Gastroesophageal sphincter (tissue), 4 donors: ENCODE measurements at regions not wholly inside any gene's neighbourhood (a gene's known extent, or its start where the extent isn't known, plus 50 kb on each side); places are given as distances from the start of the nearest gene placed in this dataset.

Experiments used
- ATAC-seq: fragments of 150-250 bp; one replicate; pipeline ENCODE4 v1.9.1; 2016; ENCODE audit warnings: mild to moderate bottlenecking, moderate library complexity
- H3K27ac ChIP-seq, 4 donors: fragments of 200-600 bp; sonication (generic) in 3 of 4; 1 replicate in 3 of 4; 2 replicates in 1 of 4; pipeline ENCODE4 v1.5.1; 2016 to 2019
- H3K27me3 ChIP-seq: fragments of 200-600 bp; sonication (generic); one replicate; pipeline ENCODE4 v1.5.1; 2019
- H3K36me3 ChIP-seq, 2 donors: fragments of 200-600 bp; sonication (generic); one replicate each; pipeline ENCODE4 v1.5.1; 2019; ENCODE audit warnings: control low read depth in 1 of 2
- H3K4me1 ChIP-seq, 3 donors: fragments of 200-600 bp; sonication (generic); 1 replicate in 2 of 3; 2 replicates in 1 of 3; pipeline ENCODE4 v1.5.1; 2016 to 2019; ENCODE audit warnings: control low read depth in 2 of 3
- H3K4me3 ChIP-seq, 2 donors: fragments of 200-600 bp; sonication (generic); one replicate each; pipeline ENCODE4 v1.5.1; 2019; ENCODE audit warnings: mild to moderate bottlenecking in 1 of 2, moderate library complexity in 1 of 2
- H3K9me3 ChIP-seq, 3 donors: fragments of 200-600 bp; sonication (generic); one replicate each; pipeline ENCODE4 v1.5.1; 2017 to 2019; ENCODE audit warnings: control low read depth in 2 of 3
- EP300 ChIP-seq: sonication (generic); formaldehyde crosslinking; IDR thresholded peaks from one replicate; pipeline ENCODE4 v1.6.1; 2017; ENCODE audit warnings: antibody characterized with exemption, mild to moderate bottlenecking
- POLR2A ChIP-seq, 2 donors: fragments of 450-650 bp; IDR thresholded peaks; one replicate each; pipeline ENCODE4 v1.6.1; 2017; ENCODE audit warnings: antibody characterized with exemption in 2 of 2, mild to moderate bottlenecking in 2 of 2, moderate library complexity in 1 of 2
- POLR2AphosphoS5 ChIP-seq: sonication (generic); formaldehyde crosslinking; IDR thresholded peaks from one replicate; pipeline ENCODE4 v1.6.1; 2017; ENCODE audit warnings: antibody characterized with exemption
- WGBS, 2 donors: methylation state at CpG; one replicate each; pipeline ENCODE4 v1.1.5; 2018; ENCODE audit warnings: low coverage in 1 of 2; 5-methylcytosine and 5-hydroxymethylcytosine counted together
- TF ChIP-seq, protein P1 (sequence below), 4 experiments: fragments of 200-600 bp in 2 of 4; fragments of 450-650 bp in 2 of 4; sonication (generic) in 1 of 4; IDR thresholded peaks; one replicate each; pipeline ENCODE4 v1.5.1; 2017 to 2019; ENCODE audit warnings: antibody characterized with exemption in 4 of 4, mild to moderate bottlenecking in 2 of 4, moderate library complexity in 2 of 4

- 16 to 19% methylated on average over 9 to 10 of the region's 10 CpGs for WGBS, 2 donors
These were observed 623.8 kb upstream of the KIRREL3 start for GRCh38 chr11:127624306-127624856.

DNA sequence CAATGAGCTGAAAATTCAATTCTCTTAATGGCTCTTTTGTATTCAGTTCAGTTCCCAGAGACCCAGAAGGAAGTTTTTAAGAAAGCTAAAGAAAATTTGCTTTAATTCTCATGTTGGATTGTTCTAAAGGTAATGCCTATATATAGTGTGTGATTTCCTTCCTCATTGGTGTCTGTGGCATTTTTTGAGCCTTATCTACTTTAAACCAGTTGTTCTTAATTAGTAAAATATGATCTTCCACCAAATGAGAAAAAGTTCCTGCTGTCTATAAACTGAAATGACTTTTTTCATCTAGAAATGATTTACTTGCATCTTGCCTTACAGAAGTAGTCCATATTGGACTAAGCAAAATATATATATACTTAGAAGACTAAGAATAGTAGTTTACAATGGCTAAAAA, 622.1 kb upstream of the KIRREL3 start:
- H3K36me3 ChIP-seq = no peaks in the 10 kb centered on the region
- no peaks in the 10 kb centered on the region for H3K4me1 ChIP-seq
- H3K4me3 ChIP-seq = no peak overlapping the region
- no peak for TF ChIP-seq POLR2A (IDR thresholded peaks at IDR 0.05)
- no peaks in the 10 kb centered on the region for H3K9me3 ChIP-seq
- no peak for ATAC-seq
- no peak overlapping the region for H3K27ac ChIP-seq
- H3K27me3 ChIP-seq = no peaks in the 10 kb centered on the region

More at GRCh38 chr11:127624306-127624856, 623.8 kb upstream of the KIRREL3 start:
- Histone ChIP-seq H3K27ac (no peak overlapping the region), H3K9me3 (no peaks in the 10 kb centered on the region), H3K27me3 (no peaks in the 10 kb centered on the region), H3K4me1 (no peaks in the 10 kb centered on the region), H3K36me3 (no peaks in the 10 kb centered on the region), H3K4me3 (no peak overlapping the region)
- ATAC-seq = no peak
- TF ChIP-seq POLR2A (IDR thresholded peaks at IDR 0.05) (no peak), EP300 (no peak), POLR2AphosphoS5 (no peak)
- TF ChIP-seq, protein P1, sequence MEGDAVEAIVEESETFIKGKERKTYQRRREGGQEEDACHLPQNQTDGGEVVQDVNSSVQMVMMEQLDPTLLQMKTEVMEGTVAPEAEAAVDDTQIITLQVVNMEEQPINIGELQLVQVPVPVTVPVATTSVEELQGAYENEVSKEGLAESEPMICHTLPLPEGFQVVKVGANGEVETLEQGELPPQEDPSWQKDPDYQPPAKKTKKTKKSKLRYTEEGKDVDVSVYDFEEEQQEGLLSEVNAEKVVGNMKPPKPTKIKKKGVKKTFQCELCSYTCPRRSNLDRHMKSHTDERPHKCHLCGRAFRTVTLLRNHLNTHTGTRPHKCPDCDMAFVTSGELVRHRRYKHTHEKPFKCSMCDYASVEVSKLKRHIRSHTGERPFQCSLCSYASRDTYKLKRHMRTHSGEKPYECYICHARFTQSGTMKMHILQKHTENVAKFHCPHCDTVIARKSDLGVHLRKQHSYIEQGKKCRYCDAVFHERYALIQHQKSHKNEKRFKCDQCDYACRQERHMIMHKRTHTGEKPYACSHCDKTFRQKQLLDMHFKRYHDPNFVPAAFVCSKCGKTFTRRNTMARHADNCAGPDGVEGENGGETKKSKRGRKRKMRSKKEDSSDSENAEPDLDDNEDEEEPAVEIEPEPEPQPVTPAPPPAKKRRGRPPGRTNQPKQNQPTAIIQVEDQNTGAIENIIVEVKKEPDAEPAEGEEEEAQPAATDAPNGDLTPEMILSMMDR (IDR thresholded peaks at IDR 0.05) = no peak

GRCh38 chr11:127620671-127621070, 620.1 kb upstream of the KIRREL3 start:
- H3K4me1 ChIP-seq = no peaks in the 10 kb centered on the region
- H3K27me3 ChIP-seq = no peaks in the 10 kb centered on the region
- no peak for ATAC-seq
- no peak overlapping the region for H3K27ac ChIP-seq
- WGBS, 2 donors = 84 to 98% methylated on average over 4 of the region's 4 CpGs
- TF ChIP-seq POLR2AphosphoS5 (no peak), POLR2A (IDR thresholded peaks at IDR 0.05) (no peak), EP300 (no peak)
- TF ChIP-seq, protein P1 (IDR thresholded peaks at IDR 0.05) = no peak
- H3K36me3 ChIP-seq = no peaks in the 10 kb centered on the region
- no peak overlapping the region for H3K4me3 ChIP-seq
- no peaks in the 10 kb centered on the region for H3K9me3 ChIP-seq

DNA sequence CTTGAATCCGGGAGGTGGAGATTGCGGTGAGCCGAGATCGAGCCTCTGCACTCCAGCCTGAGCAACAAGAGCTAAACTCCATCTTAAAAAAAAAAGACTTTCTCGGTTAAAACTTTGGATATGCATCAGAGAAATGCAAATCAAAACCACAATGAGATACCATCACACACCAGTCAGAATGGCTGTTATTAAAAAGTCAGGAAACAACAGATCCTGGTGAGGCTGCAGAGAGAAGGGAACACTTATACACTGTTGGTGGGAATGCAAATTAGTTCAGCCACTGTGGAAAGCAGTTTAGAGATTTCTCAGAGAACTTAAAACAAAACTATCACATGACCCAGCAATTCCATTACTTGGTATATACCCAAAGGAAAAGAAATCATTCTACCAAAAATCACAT, 619.4 kb upstream of the KIRREL3 start:
- Histone ChIP-seq H3K27me3 (no peaks in the 10 kb centered on the region), H3K36me3 (no peaks in the 10 kb centered on the region), H3K4me3 (no peak overlapping the region), H3K27ac (no peak overlapping the region), H3K9me3 (no peaks in the 10 kb centered on the region), H3K4me1 (no peaks in the 10 kb centered on the region)
- WGBS, 2 donors = 90 to 92% methylated on average over 4 of the region's 5 CpGs
- no peak for ATAC-seq
- TF ChIP-seq, protein P1 (IDR thresholded peaks at IDR 0.05) = no peak
- TF ChIP-seq POLR2A (IDR thresholded peaks at IDR 0.05) = no peak
- no peak for TF ChIP-seq EP300
- no peak for TF ChIP-seq POLR2AphosphoS5

DNA sequence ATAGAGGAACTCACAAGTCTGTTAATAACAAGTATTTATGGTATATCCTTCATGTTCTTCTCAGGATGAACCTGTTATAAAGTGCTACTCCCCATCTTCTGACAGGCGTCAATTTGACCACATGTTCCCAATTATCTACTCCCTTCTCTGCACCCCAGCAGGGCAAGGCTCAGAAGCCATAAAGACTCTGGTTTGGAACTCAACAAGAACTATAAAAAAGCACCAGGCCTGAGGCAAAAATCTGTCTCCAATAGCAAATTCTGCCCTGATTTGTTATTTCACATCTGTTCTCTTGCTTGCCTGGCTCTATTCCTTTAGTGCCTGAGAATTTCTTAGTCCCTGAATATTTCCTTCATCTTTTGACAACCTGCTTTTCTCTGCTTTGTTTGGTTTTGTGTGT, 618.2 kb upstream of the KIRREL3 start:
- Histone ChIP-seq H3K9me3 (no peaks in the 10 kb centered on the region), H3K27ac (no peak overlapping the region), H3K36me3 (no peaks in the 10 kb centered on the region), H3K4me1 (no peaks in the 10 kb centered on the region), H3K27me3 (no peaks in the 10 kb centered on the region), H3K4me3 (no peak overlapping the region)
- WGBS, 2 donors = 80 to 100% methylated on average over 1 of the region's 1 CpG
- ATAC-seq = no peak
- TF ChIP-seq POLR2AphosphoS5 (no peak), EP300 (no peak), POLR2A (IDR thresholded peaks at IDR 0.05) (no peak)
- TF ChIP-seq, protein P1 (IDR thresholded peaks at IDR 0.05) = no peak
